Effector CD4-positive, alpha-beta T cell (primary cell): ENCODE measurements at regions not wholly inside any gene's neighbourhood (a gene's known extent, or its start where the extent isn't known, plus 50 kb on each side); places are given as distances from the start of the nearest gene placed in this dataset.
"Not testable (repeated sequence)": the region's sequence is repeated elsewhere in the genome, so short reads cannot be mapped to it uniquely, and the experiment has no call there.

Source experiments
- DNase-seq: peaks from one replicate; pipeline ENCODE4 v3.0.0-alpha.2; 2020

DNA sequence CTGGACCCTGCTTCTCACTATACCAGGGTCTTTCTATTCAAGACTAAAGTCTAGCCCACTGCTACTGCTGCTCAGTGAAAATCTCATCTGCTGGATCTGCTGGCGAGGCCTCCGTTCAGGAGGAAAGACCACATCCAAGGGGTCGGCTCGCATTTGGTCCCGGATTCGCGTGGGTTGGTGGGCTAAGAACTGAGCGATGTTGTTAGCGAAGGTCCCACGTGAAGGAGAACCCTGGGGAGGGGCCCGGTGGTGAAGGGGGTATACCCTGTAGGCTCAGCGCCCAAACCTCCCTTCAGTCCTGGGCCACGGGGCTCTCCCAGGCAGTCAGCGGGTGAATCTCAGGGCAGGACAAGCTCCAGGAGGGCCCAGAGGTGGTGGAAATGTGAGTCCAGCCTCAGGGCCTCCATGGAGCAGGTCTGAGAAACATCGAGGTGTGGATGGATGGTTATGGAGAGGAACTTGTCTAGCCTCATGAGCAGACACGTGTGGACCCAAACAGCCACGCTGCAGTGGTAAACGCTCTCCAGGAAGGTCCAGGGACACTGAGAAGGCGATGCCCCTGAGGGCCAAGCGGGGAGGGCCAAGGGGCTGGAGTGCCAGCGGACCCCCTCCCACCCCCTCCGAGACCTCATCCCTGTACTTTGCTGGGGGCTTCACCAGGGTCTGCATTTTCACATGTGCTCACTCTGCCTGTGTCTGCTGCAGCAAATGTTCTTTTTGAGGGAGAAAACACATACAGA is 152.3 kb downstream of the CTTN start:
- no peak for DNase-seq

DNA sequence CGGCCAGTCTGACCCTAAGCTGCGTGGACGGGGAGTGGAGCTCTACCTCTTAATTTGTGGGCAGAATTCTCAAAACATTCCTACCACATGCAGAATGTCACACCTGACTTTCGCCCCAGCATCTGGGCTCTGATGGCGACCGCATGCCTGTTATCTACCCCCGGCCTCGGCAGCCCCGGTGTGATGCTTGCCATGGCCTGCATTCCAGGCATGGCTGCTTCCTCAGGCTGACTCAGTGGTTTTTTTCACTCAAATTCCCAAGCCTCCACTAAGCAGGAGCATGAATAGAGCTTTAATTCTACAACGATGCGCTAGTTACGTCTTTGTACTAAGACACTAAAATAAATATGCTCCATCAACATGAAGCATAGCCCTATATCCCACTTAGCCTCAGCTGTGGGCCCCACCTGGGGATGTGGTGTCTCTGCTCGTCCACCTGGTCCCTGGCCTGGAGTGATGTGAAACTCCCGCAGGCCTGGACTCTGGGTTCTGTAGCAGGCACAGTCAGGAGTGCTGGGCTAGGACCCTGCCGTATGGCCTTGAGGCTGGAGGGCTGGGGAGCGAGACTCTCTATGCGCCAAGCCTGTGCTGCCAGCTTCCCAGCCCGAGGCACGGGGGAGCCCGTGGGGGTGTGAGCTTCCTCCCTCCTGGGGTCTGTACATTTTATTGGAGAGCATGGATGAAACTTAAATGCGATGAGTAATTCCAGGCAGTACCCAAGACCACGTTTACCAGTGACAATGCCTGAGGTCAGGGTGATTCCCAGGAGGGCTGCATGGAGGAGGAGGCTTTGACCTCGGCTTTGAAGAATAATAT is 153.2 kb downstream of the CTTN start:
- no peak for DNase-seq

DNA sequence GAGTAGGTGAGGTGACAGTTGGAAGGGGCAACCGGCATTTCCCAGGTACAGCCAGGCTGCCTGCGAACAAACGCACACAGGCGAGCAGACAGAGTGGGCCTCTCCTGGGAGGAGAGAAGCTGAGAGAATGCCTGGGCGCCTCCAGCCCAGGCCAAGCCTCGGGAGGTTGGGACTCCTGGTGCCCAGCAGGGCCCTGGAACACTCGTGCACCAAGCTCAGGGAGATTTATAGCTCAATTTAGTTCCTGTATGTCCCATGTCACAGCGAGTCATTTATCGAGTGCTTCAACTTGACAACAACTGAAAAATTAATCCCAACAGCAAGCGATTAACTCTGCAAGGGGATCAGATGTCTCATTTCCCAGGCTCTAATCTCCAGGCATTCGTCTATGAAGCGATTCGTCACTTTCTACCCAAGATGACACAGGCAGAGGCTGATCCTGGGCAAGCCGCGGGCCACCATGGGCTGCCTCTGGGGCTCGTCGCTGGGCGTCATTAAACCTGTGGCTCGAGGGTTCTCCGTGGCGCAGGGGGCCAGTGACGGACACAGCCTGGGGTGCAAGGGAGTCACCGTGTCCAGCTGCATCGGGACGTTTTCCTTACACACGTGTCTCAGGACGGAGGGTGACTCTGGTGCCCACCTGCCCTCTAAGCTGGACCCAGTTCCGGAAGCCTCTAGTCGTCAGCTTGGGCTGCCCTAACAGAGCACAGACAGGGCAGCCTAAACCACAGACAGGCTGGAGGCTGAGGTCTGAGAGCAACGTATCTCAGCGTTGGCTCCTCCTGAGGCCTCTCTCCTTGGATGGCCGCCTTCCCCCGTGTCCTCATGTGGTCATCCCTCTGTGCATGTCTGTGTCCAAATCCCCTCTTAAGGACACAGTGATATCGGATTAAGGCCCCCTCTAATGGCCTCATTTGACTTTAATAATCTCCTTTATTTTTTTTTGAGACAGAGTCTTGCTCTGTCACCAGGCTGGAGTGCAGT is 154.1 kb downstream of the CTTN start:
- DNase-seq, result no peak

DNA sequence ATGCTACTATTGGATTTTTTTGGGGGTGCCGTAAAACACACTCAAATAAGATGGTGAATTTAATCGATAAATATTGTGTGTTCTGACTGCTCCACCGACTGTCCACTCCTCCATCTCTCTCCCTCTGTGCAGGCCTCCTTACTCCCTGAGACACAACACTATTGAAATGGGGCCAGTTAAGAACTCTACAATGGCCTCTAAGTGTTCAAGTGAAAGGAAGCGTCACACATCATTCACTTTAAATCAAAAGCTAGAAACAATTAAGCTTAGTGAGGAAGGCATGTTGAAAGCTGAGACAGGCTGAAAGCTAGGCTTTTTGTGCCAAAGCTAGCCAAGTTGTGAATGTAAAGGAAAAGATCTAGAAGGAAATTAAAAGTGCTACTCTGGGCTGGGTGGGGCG is 156.7 kb downstream of the CTTN start:
- DNase-seq, result no peak

DNA sequence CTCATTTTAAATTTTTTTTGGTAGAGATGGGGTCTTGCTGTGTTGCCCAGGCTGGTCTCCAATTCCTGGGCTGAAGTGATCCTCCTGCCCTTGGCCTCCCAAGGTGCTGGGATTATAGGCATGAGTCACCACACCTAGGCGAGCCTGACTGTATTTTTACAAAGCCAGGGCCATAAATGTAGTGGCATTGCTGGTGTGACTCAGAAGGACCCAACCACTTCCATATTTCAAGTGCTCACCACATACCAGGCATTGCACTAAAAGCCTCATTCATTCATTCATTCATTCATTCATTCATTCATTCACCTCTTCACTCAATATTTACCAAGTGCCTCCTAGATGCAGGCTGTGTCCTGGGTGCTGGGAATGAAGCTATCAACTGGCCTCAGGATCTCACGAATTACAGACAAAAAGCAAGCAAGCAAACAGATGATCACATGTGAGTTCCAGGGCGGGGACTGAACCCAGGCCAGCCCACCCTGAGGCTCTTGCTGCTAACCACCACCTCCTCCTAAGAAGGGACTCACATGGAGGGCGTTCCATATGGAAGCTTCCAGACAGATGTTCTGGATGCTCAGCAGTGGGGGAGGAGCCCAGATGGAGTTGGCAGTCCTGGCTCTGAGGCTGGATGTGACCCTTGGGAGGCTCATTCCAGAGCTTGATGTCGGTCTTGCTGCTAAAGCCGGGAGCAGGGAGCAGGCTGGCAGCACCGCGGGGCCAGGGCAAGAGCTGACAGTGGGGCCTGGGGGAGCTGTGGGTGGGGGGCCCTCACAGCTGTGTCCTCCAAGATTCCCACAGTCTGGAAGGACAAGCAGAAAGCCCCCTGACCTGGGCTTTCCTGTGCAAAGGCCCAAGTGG is 158.8 kb downstream of the CTTN start:
- no peak for DNase-seq

DNA sequence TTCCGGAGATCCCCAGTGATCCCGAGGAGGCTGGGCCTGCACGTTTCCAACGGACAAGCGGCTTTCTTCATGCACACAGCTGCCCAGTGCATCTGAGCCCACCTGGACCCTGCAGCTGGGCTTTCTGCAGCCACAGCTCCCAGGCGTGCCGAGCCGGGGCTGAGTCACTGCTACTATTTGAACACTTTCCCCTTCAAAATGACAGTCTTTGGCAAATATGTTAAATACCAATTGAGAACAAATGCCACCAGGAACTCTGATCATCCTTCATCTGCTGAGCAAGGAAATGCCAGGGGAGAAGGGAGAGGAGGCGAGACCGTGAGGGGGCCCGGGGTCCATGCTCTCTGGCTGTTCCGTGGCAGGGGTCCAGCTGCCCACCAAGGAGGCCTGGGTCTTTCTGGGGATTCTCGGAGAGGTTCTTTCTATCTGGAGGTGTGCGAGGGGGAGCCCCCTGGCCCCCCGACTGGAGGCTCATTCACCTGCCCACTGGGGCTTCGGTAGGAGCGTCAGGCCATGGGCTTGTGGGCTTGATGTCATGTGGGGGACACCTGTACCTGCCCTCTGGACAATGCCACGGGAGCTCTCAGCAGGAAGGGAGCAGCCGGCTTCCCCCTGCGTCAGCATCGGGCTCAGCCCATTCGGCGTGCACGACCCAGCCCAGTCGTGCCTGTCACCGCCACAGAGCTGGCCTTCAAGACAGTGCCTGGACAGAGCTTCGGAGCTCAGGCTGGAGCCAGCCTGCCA is 159.6 kb downstream of the CTTN start:
- DNase-seq, result no peak

DNA sequence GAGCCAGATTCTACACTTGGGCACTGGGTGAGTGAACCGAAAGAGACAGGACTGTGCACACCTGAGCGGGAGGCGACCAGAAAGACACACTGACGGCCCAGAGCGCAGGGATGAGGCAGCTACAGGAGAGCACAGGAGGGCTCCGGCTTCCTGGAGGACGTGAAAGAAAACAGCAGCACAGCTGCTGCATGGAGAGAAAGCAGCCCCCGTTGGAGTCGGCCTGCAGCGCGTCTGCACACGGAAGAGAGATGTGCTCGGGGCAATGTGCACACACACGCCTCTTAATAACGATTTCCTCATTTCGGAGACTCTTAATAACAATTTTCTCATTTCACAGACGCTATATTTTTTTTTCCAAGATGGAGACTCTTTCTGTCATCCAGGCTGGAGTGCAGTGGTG is 160.4 kb downstream of the CTTN start:
- no peak for DNase-seq

DNA sequence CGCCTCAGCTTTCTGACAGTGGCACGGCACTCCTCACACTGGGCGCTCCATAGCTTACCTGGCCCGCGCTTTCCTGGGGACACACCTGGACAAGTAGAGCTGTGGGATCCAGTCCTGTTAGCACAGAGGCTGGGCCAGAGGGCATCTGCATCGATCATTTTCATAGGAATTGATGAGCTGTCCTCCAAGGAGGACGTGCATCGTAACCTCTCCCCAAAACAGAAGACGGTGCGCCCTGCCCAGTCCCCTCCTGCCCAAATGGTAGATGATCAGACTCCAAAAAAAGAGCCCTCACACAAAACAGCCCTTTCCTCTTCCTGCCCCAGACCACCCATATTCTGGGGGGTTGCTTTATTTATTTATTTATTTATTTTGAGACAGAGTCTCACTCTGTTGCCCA is 161.2 kb downstream of the CTTN start:
- DNase-seq, result no peak

DNA sequence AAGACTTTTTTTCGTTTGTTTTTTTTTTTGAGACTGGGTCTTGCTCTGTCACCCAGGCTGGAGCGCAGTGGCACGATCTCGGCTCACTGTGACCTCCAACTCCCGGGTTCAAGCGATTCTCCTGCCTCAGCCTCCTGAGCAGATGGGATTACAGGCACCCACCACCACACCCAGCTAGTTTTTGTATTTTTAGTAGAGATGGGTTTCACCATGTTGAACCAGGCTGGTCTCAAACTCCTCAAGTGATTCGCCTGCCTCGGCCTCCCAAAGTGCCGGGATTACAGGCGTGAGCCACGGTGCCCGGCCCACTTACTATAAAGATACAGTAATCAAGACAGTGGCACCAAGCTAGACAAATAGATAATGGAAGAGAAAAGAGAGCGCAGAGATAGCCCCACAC is 162.3 kb downstream of the CTTN start:
- DNase-seq, result not testable (repeated sequence)

DNA sequence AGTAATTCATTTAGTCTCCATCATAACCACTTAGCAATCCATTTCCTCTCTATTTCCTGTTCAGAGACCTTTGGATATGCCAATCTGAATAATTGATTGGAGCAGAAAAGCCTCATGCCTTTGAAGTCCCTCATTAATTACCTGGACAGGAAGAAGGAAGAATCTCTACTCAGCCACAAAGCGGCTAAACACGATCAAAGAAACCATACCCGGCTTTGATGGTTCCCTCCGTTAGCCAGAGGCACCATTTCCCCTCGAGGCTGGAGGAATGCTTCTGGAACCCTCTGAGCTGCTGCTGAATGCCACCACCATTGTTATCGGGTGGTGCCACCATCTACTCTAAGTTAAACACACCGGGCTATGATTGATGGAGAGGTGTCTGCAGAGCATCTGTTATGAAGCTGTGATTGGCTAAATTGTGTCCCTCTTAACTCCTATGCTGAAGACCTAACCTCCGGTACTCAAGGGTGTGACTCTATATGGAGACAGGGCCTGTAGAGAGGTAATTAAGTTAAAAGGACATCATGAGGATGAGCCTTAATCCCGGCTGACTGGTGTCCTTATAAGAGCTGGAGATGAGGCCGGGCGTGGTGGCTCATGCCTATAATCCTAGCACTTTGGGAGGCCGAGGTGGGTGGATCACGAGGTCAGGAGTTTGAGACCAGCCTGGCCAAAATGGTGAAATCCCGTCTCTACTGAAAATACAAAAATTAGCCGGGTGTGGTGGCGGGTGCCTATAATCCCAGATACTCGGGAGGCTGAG is 168.6 kb downstream of the CTTN start:
- no peak for DNase-seq

DNA sequence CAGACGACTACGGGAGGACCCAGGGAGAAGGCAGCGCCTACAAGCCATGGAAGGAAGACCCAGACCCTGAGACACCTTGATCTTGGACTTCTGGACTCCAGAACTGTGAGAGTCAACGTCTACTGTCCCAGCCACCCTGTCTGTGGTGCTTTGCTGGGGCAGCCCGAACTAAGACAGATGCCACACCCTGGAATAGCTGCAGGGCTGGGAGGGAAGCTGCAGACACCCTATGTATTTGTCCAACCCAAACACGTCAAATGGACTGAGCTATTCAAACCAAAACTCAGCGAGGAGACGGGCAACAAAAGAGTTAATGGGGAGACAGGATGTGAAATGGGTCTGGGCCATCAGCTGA is 169.3 kb downstream of the CTTN start:
- DNase-seq, result no peak

DNA sequence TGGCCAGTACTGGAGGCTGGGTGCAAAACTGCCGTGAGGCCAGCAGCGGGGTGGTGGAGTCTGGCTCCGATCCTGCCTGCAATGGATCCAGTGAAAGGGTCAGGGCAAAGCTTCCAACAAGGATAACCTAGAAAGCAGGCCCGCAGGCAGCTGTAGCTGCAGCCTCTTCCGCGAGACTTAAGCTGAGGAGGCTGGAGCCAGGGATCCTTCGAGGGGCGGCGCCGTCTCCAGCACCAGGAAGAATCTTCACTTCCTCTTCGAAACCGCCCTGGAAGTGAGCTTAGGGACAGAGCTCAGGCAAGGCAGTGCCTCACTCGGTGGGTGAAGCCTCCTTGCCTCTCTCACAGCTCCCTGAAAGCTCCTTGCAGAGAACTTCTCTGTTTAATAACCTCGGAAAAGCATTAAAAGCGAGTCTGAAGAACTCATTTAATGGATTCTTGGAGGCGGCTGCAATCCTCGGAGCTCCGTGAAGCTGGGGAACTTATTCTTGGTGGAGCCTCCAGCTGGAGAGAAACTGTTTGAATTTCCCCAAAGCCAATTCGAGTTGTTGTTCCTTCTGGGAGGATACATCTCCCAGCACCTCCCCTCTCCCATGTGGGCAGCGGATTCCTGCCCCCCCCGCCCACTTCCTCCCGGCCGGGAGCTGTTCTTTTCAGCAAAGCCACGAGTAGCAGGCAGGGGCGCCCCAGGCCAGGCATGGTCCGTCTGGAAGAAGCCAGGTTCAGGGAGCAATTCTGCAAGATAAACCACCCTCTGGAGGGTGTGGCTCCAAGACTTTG is 169.9 kb downstream of the CTTN start:
- no peak for DNase-seq

DNA sequence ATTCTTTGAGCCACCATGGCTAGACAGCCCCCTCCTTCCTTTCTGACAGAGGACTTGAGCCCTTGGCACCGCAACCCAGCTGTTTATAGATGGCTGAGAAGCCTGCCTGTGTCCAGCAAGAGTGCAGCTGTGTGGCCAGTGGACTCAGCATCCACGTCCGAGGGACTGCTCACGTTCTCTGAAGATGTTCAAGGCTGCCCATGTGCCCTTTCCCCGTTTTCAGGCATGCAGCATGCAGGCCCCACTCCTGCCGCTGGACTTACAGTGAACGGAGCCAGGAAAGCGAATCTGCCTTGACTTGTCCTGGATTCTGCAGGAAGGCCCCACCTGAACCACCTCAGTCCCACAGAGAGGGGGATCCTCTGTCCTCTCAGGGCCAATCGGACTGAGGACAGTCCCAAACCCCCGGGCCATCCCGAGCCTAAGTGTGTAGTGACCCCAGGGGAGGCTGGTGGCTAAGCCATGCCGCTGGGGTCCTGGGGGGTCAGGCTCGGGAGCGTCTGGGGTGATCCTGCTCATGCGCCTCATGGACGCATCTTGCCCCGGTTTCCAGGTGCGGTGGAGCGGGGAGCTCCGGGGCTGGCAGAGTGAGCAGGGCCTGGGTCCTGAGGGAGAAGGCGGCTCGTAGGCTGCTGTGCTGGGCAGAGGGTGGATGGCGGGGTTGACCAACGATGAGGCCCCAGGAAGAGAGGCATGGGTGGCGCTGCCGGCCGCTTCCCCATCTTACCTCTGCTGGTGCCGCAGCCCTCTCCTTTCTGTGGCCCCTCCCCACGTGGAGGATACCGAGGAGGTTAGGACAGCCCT is 170.7 kb downstream of the CTTN start:
- no peak for DNase-seq

DNA sequence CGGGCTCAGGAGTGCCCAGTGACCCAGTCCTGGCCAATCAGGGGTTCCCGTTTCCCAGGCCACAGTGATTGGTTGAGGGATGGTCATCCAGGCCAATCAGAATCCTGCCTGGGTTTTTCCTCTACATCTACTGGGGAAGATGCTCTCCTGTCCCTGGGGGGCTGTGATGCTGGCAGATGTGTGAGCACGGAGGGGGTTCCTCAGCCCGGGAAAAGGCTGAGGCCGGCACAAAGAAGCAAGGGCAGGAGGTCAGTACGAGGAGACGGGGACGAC is 171.2 kb downstream of the CTTN start:
- no peak for DNase-seq

DNA sequence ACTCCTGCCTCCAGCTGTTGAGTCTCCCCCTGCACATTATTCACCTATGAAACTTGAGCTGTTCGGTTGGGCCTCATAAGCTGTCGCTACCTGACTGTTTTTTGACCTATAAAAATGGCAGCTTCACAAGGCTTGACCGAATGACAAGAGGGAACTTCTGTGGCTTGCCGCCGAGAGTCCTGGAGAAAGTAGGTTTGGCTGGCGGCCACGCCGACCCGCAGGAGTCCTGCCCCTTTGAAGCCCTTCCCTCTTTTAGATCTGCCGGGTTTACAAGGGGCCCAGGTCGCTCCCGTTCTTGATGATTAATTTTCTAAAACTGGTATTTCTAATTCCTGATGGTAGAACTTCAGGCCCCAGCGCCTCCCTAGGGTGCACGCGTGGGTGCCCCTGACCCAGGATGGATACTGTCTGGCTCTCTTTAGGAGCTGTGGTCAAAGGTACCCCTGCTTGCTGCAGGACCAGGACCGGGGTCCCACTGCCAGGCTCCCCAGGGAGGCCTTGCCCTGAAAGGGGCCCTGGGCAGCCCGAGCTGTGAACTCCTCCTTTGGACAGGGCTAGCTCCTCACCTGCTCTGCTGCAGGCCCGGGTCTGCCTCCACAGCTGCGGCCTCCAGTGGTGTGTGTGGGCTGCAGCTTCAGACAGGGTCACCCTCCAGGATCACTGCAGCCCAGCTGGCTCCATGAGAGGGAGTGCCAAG is 171.8 kb downstream of the CTTN start:
- DNase-seq, result no peak

DNA sequence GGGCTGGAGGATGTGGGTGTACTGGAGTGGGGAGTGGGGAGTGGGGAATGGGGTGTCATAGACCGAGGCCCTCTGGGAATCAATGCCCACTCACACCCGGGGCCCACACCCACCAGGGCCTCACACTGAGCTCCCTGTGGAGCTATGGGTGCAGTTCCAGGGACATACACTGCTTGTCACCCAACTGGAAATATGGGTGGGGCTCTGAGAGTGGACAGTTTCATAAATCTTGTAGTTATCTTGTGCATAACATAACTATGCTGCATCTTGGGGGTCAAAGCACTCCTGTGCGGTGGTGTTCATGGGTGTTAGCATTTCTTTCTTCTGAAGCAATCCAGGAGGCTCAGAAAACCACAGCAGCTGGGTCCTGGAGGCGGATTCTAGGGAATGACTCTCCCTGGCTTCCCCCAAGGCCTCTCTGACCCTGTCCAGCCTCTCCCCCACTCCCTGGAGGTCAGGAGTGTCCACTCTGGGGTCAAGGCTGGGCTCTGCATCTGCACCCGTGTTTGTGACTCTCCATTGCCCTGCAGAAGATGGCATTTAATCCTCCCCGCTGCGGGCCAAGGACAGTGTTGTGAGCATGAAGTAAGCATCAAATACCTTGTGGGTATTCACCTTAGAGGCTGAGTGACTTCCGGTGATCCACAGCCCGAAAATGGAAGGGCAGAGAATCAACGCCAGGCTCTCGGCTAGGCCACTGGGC is 172.5 kb downstream of the CTTN start:
- DNase-seq, result no peak

DNA sequence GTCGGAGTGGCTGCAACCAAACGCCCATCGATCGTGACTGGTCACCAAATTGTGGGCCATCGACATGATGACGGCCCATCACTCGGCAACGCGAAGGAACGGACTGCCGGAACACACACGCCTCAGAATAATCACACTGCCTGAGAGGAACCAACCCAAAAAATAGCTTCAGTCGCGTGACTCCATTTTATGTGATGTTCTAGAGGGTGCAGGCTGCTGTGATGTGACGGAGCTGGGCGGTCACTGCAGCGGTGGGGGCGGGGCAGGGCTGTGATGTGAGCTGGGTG is 174.6 kb downstream of the CTTN start:
- no peak for DNase-seq

DNA sequence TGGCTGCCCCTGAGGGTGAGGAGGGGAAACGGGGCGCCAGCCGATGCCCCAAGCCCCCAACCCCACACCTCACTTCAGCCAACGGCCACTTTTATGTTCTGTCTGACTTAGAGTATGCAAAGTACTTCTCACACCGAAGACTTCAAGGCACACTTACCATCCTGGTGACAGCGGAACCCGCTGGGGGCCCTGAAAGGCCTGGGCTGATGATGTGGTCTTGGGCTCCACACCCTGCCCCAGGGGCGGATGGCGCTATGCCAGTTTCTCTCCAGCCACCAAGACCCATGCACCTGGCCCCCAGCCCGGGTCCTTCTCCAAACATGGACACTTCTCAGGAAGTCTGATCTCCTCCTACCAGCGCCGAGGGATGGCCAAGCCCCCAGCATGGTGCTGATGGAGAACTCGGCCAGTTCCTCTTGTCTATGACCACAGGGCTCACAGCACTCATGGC is 175.4 kb downstream of the CTTN start:
- DNase-seq, result no peak
